ENCODE measurements at regions not wholly inside any gene's neighbourhood (a gene's known extent, or its start where the extent isn't known, plus 50 kb on each side); places are given as distances from the start of the nearest gene placed in this dataset.

- no peak for TF ChIP-seq CTCF (IDR thresholded peaks at IDR 0.05)
- TF ChIP-seq POLR2A (IDR thresholded peaks at IDR 0.05) = no peak
Measured at GRCh38 chr13:34886987-34887386, 55.1 kb upstream of the NBEA start.

Measured in thyroid gland (tissue), 4 donors.